NCI-H2196 treated with DMSO at 0.1 percent for 48 hours (cell line): ENCODE measurements at regions not wholly inside any gene's neighbourhood (a gene's known extent, or its start where the extent isn't known, plus 50 kb on each side); places are given as distances from the start of the nearest gene placed in this dataset.
"Not testable (repeated sequence)": the region's sequence is repeated elsewhere in the genome, so short reads cannot be mapped to it uniquely, and the experiment has no call there.

Source experiments
- DNase-seq: peaks from one replicate; lab custom pipeline; 2025; ENCODE audit not compliant: unreplicated experiment; lab: John Stamatoyannopoulos, UW

DNA sequence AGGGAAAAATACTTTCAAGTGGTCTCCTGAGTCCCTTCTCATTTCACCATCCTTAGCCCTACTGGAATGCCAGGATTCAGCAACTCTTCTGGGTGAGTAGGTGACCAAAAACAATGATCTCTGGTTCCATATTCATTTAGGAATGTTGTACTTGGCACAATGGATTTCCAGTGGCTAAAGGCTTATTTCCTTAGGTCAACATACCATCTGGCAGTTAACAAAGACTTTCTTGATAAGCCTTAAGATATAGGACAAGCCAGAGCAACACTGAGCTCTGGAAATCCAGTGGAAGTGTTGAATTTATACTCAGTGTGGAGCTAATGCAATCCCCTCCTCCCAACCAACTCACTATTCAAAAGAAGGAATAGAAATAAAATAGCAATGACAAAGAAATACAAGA, 139.4 kb upstream of the EMCN start:
- no peak for DNase-seq

DNA sequence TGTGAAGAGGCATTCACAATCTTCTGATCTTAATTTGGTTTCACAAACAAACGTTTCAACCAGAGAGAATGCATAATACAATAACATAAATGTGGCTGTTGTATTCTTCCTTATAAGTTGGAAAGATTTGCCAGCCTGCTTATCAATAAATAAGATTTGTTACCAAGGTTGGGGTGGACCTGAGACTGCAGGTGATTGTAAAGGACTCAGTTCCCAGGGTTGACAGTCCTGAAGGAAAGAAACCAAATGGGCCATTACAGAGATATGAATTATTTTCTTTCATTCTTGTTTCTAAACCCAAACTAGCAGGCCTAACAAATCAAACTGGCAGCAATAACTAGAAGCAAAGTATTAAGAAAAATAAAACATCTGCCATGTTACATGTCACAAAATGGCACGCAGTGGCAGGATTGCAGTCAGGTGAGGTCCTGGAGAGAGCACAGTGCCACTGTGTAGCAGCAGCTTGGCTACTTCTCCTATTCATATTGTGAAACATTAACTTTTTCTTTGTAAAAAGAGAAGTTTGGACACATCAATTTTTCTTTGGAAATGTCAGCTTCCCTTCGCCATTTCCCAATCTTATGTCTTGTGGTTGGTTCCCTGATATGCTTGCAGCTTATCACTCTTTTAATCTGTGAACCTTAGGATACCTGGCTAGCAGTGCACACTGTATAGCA, 133.8 kb upstream of the EMCN start:
- DNase-seq, result no peak

DNA sequence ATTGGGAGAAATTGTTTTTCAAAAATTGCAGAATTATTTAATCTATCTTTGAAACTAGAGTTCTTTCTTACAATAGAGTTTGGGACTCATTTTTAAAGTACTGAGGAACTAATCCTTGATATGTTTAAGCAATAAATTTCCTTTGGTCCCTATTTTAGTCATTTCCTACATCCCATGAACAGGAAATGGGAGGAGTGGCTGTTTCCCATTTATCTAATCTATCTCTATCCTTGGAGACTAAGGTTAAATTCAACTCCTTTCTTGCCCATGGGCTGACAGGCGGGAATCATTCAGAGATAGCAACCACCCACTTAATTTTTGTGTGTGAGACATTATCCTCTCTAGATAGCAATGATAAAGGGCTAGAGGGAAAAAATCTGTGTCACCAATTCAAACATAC, 131.6 kb upstream of the EMCN start:
- no peak for DNase-seq

DNA sequence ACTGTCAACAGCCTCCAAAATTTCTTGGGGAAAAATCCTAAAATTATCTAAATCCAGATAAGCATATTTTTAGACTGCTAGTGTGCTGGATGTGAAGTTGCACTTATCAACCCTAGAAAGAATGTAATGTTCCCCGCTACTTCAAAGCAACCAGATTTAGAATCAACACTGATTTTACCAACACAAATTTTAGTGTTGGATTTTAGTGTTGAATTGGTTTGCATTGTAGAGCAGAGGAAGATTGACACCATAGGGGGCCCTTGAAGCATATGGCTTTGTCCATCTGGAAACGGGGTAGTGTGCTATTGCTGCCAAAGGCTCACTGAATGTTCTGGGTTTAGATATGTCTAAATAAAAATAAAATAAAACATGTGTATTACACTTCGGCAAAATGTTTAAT, 126.3 kb upstream of the EMCN start:
- no peak for DNase-seq

- DNase-seq, result no peak
Measured at GRCh38 chr4:100641336-100641735, 123.5 kb upstream of the EMCN start.

DNA sequence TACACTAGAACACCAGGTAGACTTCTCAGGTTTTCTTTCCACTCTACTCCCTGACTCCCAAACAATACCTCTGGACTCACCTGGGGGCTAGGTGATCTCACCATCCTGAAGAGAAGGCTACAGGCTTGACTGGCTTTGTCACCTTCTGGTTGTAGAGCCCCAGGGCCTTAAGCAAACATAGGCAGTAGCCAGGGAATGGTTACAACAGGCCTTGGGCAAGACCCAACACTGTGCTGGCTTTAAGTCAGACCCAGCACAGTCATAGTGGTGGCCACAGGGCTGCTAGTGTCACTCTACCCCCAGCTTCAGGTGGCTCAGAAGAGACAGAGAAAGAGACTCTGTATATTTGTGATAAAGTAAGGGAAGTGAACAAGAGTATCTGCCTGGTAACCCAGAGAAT, 118.1 kb upstream of the EMCN start:
- DNase-seq, result no peak

DNA sequence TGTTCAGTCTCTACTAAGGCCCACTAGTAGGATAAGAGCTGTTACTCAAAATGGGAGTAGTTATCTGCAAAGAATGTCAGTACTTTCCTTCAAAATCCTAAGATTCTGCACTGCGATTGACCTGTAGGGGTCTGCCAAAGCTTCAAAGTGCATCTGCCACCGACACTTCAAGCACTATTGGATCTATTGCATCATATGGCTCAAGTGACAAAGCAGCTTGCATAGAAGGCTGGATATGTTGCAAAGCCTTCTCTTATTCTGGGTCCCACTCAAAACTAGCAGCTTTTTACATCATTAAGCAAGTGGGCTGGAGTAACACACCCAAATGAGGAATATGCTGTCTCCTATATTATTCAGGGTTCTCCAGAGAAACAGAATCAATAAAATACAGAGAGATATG, 115.4 kb upstream of the EMCN start:
- DNase-seq, result no peak

GRCh38 chr4:100632163-100632562, 114.3 kb upstream of the EMCN start:
- DNase-seq, result no peak

DNA sequence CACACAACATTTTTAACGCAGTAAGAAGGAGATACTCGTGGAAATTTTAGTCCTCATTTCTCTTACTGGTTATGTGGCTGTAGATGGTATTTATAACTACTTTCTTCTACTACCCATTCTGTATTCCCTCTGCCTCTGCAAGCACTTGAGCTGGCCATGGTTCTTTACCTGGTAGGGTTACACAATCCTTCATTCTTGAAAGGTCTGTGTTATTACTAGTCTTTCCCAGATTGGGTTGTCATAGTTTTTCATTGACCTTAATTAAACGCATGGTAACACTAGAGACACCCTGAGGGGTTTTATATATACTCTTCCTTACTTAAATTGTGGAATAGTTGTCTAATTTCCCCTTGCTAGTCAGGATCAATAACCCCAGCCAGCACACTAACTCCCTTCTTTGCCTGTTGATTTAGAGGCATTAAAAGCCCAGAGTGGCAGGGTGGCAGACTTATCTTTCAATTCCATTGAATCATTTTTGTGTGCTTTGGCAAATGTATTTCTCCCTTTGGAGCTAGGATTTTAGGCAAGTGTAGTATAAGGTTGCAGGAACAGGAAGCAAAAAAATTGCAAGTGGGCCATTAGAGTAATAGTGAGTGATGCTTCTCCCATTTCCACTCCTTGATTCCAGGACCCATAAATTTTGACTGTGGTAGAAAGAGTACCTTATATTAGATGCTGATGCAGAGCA, 113.6 kb upstream of the EMCN start:
- DNase-seq, result no peak

GRCh38 chr4:100630341-100630740, 112.5 kb upstream of the EMCN start:
- no peak for DNase-seq

DNA sequence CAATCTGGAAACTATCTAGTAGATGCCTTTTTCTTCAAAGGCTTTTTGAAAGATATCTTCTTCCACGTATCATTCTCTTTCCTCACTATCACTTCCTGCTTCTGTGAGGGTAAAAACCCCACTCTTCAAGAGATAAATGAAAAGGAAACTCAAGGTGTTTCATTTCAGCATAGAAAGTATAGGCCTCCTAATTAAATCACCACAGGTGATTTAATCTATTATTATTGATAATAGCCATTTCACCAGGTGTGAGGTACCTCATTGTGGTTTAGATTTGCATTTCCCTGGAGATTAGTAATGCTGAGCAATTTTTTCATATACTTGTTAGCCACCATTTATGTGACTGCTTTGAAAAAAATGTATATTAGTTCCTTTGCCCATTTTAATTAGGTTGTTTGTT, 92.0 kb upstream of the EMCN start:
- DNase-seq, result no peak

- not testable (repeated sequence) for DNase-seq
Measured at GRCh38 chr4:100608651-100609050, 90.8 kb upstream of the EMCN start.

- DNase-seq, result no peak
Measured at GRCh38 chr4:100605144-100605543, 87.3 kb upstream of the EMCN start.

DNA sequence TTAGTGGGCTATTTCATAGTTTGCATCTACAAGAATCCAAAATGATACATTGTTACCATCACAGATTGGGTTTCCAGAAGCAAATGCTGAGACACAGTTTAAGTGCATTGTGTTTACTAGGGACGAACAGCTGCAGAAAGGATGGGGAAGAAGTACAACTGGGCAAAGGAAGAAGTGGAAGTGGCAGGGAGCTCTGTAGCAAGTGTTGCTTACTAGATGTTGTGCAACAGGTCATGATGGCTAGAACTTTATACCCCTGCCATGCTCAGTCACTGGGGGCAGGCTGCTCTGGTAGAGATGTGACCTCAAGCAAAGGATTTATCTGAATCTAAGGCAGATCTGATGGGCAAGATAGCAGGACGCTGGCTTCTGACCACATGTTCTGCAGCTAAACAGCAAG, 76.1 kb upstream of the EMCN start:
- DNase-seq, result no peak

DNA sequence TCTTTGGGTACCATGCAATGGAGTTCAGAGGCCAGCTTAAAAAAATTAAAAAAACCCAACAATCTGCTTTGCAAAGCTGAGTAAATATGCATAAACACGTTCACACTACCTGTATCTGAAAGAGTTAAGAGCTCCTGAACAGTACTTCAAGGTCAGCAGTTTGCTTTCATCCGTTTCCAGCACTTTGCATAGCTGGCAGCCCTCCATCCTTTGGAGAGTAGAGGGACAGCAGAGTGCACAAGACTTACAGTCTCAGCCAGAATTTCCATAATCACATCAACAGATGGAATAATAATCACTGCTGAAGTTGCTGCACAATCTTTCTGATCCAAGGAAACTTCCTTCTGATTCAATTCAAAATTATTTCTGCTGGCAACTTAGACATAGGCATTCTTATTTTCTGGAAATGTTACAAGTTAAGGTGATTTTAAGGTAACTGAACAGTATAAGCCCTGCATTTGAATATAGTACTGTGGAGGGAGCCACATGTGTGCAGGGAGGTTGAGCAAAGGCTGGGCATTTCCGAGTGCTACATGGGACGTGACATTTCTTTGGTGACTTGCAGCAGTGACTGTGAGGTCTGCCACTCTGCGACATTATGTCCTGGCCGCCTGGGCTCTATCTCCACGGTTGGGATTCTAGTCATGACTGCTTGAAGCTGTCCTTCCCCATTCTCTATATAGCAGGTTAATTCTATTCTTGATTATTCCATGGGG, 73.5 kb upstream of the EMCN start:
- DNase-seq, result no peak

- DNase-seq, result no peak
Measured at GRCh38 chr4:100590325-100590724, 72.5 kb upstream of the EMCN start.

DNA sequence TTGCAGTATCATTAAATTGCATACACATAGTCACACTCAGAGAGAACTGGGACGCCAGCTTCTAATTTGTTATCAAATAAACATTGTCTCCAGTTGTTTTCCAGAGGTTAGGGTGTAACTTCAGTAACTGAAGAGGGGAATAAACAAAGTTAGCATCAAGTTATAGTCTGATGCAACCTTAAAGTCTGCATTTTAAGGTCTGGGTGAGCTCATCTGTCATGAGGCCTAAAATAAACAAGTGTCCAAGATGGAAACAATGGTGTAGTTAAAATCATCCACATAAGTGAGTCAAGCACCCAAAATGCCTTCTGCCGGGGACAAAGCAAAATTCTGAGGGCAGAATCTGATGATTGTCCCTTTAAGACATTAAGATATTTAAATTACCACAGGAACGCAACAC, 70.3 kb upstream of the EMCN start:
- no peak for DNase-seq

DNA sequence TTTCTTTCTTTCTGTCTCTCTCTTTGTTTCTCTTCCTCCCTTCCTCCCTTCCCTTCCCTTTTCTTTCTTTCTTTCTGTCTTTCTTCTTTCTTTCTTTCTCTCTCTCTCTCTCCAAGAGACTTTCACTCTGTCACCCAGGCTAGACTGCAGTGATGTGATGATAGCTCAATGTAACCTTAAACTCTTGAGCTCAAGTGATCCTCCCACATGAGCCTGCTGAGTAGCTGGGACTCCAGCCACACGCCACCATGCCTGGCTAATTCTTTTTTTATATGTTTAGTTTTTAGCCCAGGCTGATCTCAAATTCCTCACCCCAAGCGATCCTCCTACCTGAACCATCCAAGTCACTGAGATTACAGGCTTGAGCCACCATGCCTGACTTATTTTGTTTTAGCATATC, 64.3 kb upstream of the EMCN start:
- DNase-seq, result no peak

DNA sequence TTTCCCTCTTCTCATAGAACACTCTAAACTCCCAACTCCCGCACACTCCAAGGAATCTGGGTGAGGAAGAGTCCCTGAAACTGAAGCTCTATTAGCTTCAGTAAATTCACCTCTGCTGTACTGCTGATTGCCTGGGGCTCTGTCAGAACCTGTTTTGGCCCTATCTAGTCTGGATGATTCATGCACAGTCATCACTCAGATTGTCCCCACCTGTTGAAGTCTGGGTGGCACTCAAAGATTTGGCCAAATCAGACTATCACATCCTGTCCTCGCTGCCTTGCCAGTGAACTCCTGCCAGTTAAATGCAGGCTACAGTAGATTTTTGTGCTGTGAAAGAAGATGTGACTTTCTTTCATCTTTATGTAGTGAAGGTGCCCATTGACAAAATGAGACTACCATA, 63.5 kb upstream of the EMCN start:
- DNase-seq, result no peak

DNA sequence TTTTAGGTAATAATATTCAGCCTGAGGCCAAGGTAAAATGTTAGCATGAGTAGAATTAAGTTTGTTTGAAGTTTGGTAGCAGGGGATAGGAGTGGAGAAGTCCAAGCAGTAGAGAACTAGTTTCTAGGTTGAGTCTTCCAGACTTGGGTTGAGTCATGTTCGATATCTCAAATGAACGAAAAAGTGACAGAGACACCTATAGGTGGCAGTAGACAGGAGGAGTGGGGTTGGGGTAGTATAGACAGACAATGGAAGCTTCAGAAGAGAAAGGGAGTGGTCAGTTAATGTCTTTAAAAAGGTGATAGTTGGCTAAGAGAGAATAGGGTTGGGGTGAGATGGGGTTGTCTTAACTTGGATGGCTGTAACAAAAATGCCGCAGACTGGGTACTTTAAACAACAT, 58.7 kb upstream of the EMCN start:
- no peak for DNase-seq

DNA sequence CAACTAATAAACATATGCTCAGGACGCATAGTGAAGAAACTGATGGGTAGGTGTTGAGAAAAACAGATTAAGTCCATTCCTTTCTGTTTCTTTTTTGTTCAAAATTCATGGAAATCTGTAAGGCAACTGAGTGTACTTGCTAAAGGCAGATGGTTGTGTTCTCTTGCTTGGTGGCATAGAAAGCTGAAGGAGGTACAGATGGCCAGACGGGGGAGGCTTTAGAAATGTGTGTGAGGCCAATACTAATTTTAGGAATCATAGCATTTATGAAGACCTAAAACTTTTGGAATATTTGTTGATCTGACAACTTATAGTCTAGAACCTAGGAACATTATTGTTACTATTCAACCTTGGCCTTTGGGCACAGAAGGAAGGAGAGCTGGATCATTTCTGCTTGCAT, 56.8 kb upstream of the EMCN start:
- DNase-seq, result no peak

DNA sequence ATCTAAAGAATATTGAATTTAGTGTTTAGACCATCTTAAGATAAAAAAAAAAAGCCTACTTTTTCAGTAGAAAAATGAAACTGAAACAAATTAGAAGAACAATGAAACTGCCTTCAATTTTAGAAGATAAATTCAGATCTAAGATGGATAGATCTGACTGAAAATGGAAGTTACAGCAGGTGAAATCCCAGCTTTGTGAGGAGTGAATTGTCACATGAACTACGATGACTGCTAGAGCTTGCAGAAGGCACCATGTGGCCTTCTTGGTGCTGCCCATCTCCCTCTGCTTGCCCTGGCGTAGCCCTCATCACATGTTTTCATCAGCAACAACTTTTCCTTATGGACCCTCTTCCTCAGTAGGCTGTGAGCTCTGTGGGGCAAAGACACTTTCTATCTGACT, 51.4 kb upstream of the EMCN start:
- no peak for DNase-seq
